Neural cell (in vitro differentiated cells): ENCODE measurements at regions not wholly inside any gene's neighbourhood (a gene's known extent, or its start where the extent isn't known, plus 50 kb on each side); places are given as distances from the start of the nearest gene placed in this dataset.

Source experiments
- H2AFZ ChIP-seq: fragments of 200-600, 300-800 bp; sonication (generic), shearing (Covaris generic); 2 replicates; pipeline ENCODE4 v1.6.0; 2014; ENCODE audit warnings: low read depth, mild to moderate bottlenecking, antibody characterized with exemption, low read length, moderate library complexity
- H3F3A ChIP-seq: fragments of 200-600 bp; shearing (Covaris generic); 2 replicates; pipeline ENCODE4 v1.6.1; 2016; ENCODE audit warnings: mild to moderate bottlenecking, moderate library complexity, mixed read lengths, antibody characterized with exemption, low read length; ENCODE audit not compliant: insufficient read depth, poor library complexity, severe bottlenecking
- H3K27ac ChIP-seq: fragments of 200-600, 300-800 bp; sonication (generic), shearing (Covaris generic); 2 replicates; pipeline ENCODE4 v1.5.1; 2014; ENCODE audit warnings: mild to moderate bottlenecking, low read length, moderate library complexity
- H3K27me3 ChIP-seq: fragments of 300-800, 200-600 bp; sonication (generic), shearing (Covaris generic); 2 replicates; pipeline ENCODE4 v1.6.0; 2014; ENCODE audit warnings: mild to moderate bottlenecking, low read depth, low read length, moderate library complexity; ENCODE audit not compliant: insufficient read depth
- H3K36me3 ChIP-seq: fragments of 300-800, 200-600 bp; sonication (generic), shearing (Covaris generic); 2 replicates; pipeline ENCODE4 v1.5.1; 2014; ENCODE audit warnings: mild to moderate bottlenecking, antibody characterized with exemption, low read length, moderate library complexity; ENCODE audit not compliant: insufficient read depth
- H3K4me2 ChIP-seq: fragments of 300-800, 200-600 bp; sonication (generic), shearing (Covaris generic); 2 replicates; pipeline ENCODE4 v1.6.0; 2014; ENCODE audit warnings: mild to moderate bottlenecking, low read length
- H3K4me3 ChIP-seq: fragments of 300-800, 200-600 bp; sonication (generic), shearing (Covaris generic); 2 replicates; pipeline ENCODE4 v1.5.1; 2014; ENCODE audit warnings: mild to moderate bottlenecking, low read length, moderate library complexity
- H3K79me2 ChIP-seq: fragments of 200-600 bp; shearing (Covaris generic); replicated peaks from 2 replicates; pipeline ENCODE4 v1.6.0; 2014; ENCODE audit warnings: mild to moderate bottlenecking, low read length, moderate library complexity; ENCODE audit not compliant: insufficient read depth
- H3K9ac ChIP-seq: fragments of 300-800, 200-600 bp; sonication (generic), shearing (Covaris generic); 2 replicates; pipeline ENCODE4 v1.6.1; 2016; ENCODE audit warnings: mild to moderate bottlenecking, low read length, mixed read lengths
- H3K9me2 ChIP-seq: fragments of 200-600 bp; shearing (Covaris generic); 2 replicates; pipeline ENCODE4 v1.6.1; 2016; ENCODE audit warnings: mild to moderate bottlenecking, low read length, mixed read lengths; ENCODE audit not compliant: insufficient read depth
- H3K9me3 ChIP-seq: fragments of 200-600, 300-800 bp; sonication (generic), shearing (Covaris generic); 2 replicates; pipeline ENCODE4 v1.6.1; 2016; ENCODE audit warnings: mild to moderate bottlenecking, mixed run types, low read length, moderate library complexity, mixed read lengths
- H4K20me1 ChIP-seq: fragments of 200-600 bp; shearing (Covaris generic); 2 replicates; pipeline ENCODE4 v1.6.1; 2016; ENCODE audit warnings: mild to moderate bottlenecking, mixed run types; ENCODE audit not compliant: insufficient read depth
- EP300 ChIP-seq: fragments of 450-650 bp; conservative IDR thresholded peaks from 2 replicates; pipeline ENCODE4 v1.6.1; 2014; ENCODE audit warnings: antibody characterized with exemption, mild to moderate bottlenecking, moderate library complexity; ENCODE audit not compliant: poor library complexity, severe bottlenecking
- EZH2 ChIP-seq: fragments of 200-600, 300-800 bp; shearing (Covaris generic), sonication (generic); IDR thresholded peaks from 2 replicates; pipeline ENCODE4 v1.6.1; 2014; ENCODE audit warnings: antibody characterized with exemption, low read length, borderline replicate concordance, mild to moderate bottlenecking; ENCODE audit not compliant: insufficient read depth, poor library complexity, severe bottlenecking
- MXI1 ChIP-seq: fragments of 450-650 bp; conservative IDR thresholded peaks from 2 replicates; pipeline ENCODE4 v1.6.1; 2014; ENCODE audit warnings: antibody characterized with exemption, mild to moderate bottlenecking; ENCODE audit not compliant: poor library complexity, severe bottlenecking
- POLR2AphosphoS5 ChIP-seq: IDR thresholded peaks from 2 replicates; pipeline ENCODE4 v1.6.1; 2012
- RAD21 ChIP-seq: fragments of 450-650 bp; conservative IDR thresholded peaks from 2 replicates; pipeline ENCODE4 v1.6.1; 2014; ENCODE audit warnings: antibody characterized with exemption, mild to moderate bottlenecking, moderate library complexity
- SMC3 ChIP-seq: fragments of 450-650 bp; conservative IDR thresholded peaks from 2 replicates; pipeline ENCODE4 v1.6.1; 2014; ENCODE audit warnings: antibody characterized with exemption, mild to moderate bottlenecking, moderate library complexity; ENCODE audit not compliant: poor library complexity
- TAF1 ChIP-seq: IDR thresholded peaks from 2 replicates; pipeline ENCODE4 v1.6.1; 2012; ENCODE audit warnings: low read depth
- TF ChIP-seq, protein P1 (sequence below): IDR thresholded peaks from 2 replicates; pipeline ENCODE4 v1.6.1; 2012; ENCODE audit warnings: borderline replicate concordance
- TF ChIP-seq, protein P2 (sequence below): fragments of 450-650 bp; IDR thresholded peaks from 2 replicates; pipeline ENCODE4 v1.5.1; 2014; ENCODE audit warnings: antibody characterized with exemption, mild to moderate bottlenecking, moderate library complexity; ENCODE audit not compliant: poor library complexity, severe bottlenecking

DNA sequence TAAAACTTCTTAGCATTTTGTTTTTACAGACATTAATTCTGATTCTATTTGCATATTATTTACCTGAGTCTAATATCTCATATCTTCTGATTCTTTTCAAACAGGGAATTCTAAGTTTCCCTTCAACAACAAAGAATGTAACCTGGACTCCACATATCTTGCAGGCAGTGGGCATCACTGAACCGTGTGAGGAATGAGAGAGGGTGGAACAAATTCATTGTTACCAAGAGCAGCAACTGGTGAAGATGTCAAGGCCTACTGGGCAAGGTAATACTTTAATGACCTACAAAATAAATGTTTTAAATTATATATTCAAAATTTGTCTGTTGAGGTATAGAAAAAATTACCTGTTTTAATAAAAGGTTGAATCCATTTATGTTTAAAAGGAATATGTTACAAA, 455.3 kb upstream of the TUSC1 start:
- H3K27ac ChIP-seq = no peak overlapping the region
- H3F3A ChIP-seq = no peaks in the 10 kb centered on the region
- H2AFZ ChIP-seq = no peak overlapping the region
- TF ChIP-seq RAD21 (no peak), MXI1 (no peak), POLR2AphosphoS5 (no peak), TAF1 (no peak)
- TF ChIP-seq, protein P1, sequence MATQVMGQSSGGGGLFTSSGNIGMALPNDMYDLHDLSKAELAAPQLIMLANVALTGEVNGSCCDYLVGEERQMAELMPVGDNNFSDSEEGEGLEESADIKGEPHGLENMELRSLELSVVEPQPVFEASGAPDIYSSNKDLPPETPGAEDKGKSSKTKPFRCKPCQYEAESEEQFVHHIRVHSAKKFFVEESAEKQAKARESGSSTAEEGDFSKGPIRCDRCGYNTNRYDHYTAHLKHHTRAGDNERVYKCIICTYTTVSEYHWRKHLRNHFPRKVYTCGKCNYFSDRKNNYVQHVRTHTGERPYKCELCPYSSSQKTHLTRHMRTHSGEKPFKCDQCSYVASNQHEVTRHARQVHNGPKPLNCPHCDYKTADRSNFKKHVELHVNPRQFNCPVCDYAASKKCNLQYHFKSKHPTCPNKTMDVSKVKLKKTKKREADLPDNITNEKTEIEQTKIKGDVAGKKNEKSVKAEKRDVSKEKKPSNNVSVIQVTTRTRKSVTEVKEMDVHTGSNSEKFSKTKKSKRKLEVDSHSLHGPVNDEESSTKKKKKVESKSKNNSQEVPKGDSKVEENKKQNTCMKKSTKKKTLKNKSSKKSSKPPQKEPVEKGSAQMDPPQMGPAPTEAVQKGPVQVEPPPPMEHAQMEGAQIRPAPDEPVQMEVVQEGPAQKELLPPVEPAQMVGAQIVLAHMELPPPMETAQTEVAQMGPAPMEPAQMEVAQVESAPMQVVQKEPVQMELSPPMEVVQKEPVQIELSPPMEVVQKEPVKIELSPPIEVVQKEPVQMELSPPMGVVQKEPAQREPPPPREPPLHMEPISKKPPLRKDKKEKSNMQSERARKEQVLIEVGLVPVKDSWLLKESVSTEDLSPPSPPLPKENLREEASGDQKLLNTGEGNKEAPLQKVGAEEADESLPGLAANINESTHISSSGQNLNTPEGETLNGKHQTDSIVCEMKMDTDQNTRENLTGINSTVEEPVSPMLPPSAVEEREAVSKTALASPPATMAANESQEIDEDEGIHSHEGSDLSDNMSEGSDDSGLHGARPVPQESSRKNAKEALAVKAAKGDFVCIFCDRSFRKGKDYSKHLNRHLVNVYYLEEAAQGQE = no peak
- TF ChIP-seq, protein P2, sequence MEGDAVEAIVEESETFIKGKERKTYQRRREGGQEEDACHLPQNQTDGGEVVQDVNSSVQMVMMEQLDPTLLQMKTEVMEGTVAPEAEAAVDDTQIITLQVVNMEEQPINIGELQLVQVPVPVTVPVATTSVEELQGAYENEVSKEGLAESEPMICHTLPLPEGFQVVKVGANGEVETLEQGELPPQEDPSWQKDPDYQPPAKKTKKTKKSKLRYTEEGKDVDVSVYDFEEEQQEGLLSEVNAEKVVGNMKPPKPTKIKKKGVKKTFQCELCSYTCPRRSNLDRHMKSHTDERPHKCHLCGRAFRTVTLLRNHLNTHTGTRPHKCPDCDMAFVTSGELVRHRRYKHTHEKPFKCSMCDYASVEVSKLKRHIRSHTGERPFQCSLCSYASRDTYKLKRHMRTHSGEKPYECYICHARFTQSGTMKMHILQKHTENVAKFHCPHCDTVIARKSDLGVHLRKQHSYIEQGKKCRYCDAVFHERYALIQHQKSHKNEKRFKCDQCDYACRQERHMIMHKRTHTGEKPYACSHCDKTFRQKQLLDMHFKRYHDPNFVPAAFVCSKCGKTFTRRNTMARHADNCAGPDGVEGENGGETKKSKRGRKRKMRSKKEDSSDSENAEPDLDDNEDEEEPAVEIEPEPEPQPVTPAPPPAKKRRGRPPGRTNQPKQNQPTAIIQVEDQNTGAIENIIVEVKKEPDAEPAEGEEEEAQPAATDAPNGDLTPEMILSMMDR = no peak
- H3K27me3 ChIP-seq = no peaks in the 10 kb centered on the region
- H3K9ac ChIP-seq = no peak overlapping the region
- H3K4me2 ChIP-seq = no peak overlapping the region
- H3K79me2 ChIP-seq = no peaks in the 10 kb centered on the region
- no peaks in the 10 kb centered on the region for H3K9me3 ChIP-seq
- H3K9me2 ChIP-seq = no peaks in the 10 kb centered on the region
- H4K20me1 ChIP-seq = no peaks in the 10 kb centered on the region
- no peaks in the 10 kb centered on the region for H3K36me3 ChIP-seq
- H3K4me3 ChIP-seq = no peak overlapping the region

DNA sequence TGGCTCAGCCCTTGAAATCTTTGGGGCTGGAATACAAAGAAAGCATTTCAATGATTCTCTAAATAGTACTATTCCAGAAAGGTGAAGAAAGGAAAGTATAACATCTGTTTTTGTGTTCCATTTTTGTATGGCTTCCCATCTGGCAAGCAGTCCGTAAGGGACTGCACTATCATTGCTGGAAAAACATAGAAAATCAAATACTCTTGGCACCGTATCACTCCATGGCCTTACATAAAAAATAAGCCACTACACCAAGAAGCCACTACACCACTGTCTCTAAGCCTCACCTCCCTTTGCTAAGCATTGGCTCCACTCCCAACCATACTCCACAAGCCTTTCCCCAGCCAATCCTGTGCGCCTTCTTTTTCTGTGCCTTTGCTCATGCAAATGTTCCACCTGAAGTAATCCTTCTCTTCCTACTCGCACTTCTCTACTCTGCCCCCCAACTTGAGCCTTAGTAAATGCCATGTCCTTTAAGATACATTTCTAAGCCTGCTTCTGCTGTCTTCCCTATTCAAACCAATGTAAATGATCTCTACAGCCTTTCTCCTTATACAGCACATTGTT, 454.6 kb upstream of the TUSC1 start:
- Histone ChIP-seq H3F3A (no peaks in the 10 kb centered on the region), H3K27ac (no peak overlapping the region), H3K36me3 (no peaks in the 10 kb centered on the region), H4K20me1 (no peaks in the 10 kb centered on the region), H3K4me2 (no peak overlapping the region), H3K9ac (no peak overlapping the region), H2AFZ (no peak overlapping the region), H3K9me2 (no peaks in the 10 kb centered on the region), H3K4me3 (no peak overlapping the region), H3K79me2 (no peaks in the 10 kb centered on the region), H3K9me3 (no peaks in the 10 kb centered on the region), H3K27me3 (no peaks in the 10 kb centered on the region)
- TF ChIP-seq RAD21 (no peak), TAF1 (no peak), EP300 (no peak), EZH2 (no peak), SMC3 (no peak), POLR2AphosphoS5 (no peak), MXI1 (no peak)
- TF ChIP-seq, protein P1 = no peak
- TF ChIP-seq, protein P2 = no peak
